Suppressor macrophage (primary cell): ENCODE measurements at regions not wholly inside any gene's neighbourhood (a gene's known extent, or its start where the extent isn't known, plus 50 kb on each side); places are given as distances from the start of the nearest gene placed in this dataset.

Experiments
- DNase-seq, 4 experiments: peaks; one replicate each; pipeline ENCODE4 v3.0.0-alpha.2; 2020 to 2022

GRCh38 chr6:40973304-40973703, 65.7 kb downstream of the UNC5CL start:
- DNase-seq, result no peak

GRCh38 chr6:40972814-40973213, 66.2 kb downstream of the UNC5CL start:
- DNase-seq, result no peak

- no peak for DNase-seq
These were observed 66.8 kb downstream of the UNC5CL start for GRCh38 chr6:40972190-40972589.

- no peak for DNase-seq
These were observed 70.3 kb downstream of the UNC5CL start for GRCh38 chr6:40968620-40969164.

- no peak for DNase-seq
These were observed 72.2 kb downstream of the UNC5CL start for GRCh38 chr6:40966860-40967259.

- DNase-seq, result no peak
These were observed 74.0 kb downstream of the UNC5CL start for GRCh38 chr6:40965046-40965445.

- no peak for DNase-seq
These were observed 76.0 kb downstream of the UNC5CL start for GRCh38 chr6:40963019-40963418.

- peak; percentile 39 to 67 (median 50) for DNase-seq
These were observed 76.8 kb downstream of the UNC5CL start for GRCh38 chr6:40962241-40962640.

GRCh38 chr6:40961831-40962230, 77.2 kb downstream of the UNC5CL start:
- DNase-seq, result no peak

GRCh38 chr6:40960742-40961430, 78.1 kb downstream of the UNC5CL start:
- no peak for DNase-seq

- DNase-seq, result no peak
These were observed 79.2 kb downstream of the UNC5CL start for GRCh38 chr6:40959781-40960327.

GRCh38 chr6:40958738-40959137, 80.3 kb downstream of the UNC5CL start:
- no peak for DNase-seq

- DNase-seq, result no peak
These were observed 81.2 kb downstream of the UNC5CL start for GRCh38 chr6:40957616-40958492.

- DNase-seq, result no peak
These were observed 82.1 kb downstream of the UNC5CL start for GRCh38 chr6:40956936-40957335.

GRCh38 chr6:40955178-40955545, 83.9 kb downstream of the UNC5CL start:
- DNase-seq, result no peak

GRCh38 chr6:40954446-40955177, 84.4 kb downstream of the UNC5CL start:
- no peak for DNase-seq

- no peak for DNase-seq
These were observed 85.5 kb downstream of the UNC5CL start for GRCh38 chr6:40953486-40953885.

- no peak for DNase-seq
These were observed 87.9 kb downstream of the UNC5CL start for GRCh38 chr6:40950986-40951698.

- DNase-seq, result no peak
These were observed 90.5 kb downstream of the UNC5CL start for GRCh38 chr6:40948570-40948969.

GRCh38 chr6:40947876-40948526, 91.0 kb downstream of the UNC5CL start:
- no peak for DNase-seq

- DNase-seq, result no peak
These were observed 92.2 kb downstream of the UNC5CL start for GRCh38 chr6:40946738-40947301.
